ENCODE measurements at regions not wholly inside any gene's neighbourhood (a gene's known extent, or its start where the extent isn't known, plus 50 kb on each side); places are given as distances from the start of the nearest gene placed in this dataset.
"Not testable (repeated sequence)": the region's sequence is repeated elsewhere in the genome, so short reads cannot be mapped to it uniquely, and the experiment has no call there.

DNA sequence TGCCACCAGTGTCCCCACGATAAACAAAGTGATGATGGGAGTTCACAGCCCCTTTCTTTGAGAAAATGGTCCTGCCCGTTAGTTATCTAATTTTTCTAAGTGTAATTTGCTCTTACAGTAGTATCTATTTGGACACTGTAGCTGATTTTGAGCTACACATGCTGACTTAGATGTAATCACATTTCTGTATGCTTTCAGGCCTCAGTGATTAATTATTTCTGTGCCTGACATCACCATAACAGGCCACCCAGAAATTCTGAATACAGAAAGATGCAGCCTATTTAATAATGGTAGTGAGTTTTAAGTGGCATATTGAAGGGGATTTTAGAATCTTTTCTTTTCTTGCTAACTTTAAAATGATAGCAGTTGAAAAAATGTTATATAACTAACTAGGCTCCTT, 147.6 kb upstream of the ANXA10 start:
- DNase-seq = no peak

DNA sequence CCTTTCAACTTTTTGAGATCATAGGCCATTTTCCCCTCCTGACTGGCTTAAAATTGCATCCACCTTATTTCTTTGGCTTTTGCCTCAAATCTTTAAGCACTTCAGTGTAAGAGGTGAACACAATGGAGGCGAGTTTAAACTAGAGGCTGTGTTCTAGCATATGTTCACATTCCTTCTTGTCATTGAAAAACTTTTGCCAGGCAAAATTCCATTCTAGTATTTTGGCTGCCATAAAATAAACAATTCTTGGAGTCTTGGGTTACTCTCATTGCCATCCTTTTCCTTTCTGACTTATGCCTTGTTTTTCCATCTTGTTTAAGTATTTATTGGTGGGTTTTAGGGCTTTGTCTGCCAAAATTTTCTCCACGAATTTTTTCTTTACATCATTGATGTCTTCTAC, 137.3 kb upstream of the ANXA10 start:
- DNase-seq = no peak

DNA sequence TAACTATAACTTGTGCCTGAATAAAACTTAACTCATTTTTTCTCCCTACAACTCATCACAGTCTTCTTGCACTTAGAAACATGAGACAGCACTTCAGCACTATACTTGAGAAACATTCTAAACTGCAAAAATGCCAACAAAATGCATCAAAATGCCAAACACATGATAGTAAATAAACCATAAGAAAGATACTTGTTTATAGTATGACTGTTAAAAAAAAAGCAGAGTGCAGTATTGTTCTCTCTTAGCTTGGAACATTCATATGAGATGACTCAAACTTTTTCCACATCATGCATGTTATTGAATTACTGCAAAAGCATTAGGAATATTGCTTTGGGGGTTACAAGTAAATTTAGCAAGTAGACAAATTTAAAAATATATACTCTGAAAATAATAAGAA, 135.7 kb upstream of the ANXA10 start:
- DNase-seq = no peak

DNA sequence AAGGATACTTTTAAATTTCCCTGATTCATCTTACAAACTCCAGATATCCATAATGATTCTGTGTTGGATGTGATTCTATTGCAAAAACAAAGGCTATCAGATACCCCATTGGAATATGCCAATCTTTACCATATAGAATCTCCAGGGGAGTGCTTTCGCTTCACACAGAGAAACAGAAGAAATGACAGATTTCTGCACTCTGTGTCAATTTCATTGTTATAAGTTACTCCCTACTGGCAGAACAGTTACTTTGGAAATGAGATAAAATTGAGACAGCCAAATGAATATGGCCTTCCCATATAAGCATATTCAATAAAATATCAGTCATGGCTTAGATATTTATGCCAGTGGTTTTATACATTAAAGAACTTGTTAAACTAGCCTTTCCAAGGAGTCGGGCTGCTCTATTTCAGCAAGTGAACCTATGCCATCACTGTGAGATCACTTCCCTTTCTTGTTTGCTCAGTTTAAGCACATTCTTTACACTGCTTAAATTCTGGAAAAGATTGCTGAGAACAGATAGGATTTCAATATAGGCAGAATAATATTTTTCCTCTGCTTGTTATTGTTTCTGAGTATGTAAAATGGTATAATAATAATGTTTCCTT, 127.5 kb upstream of the ANXA10 start:
- DNase-seq = no peak

DNA sequence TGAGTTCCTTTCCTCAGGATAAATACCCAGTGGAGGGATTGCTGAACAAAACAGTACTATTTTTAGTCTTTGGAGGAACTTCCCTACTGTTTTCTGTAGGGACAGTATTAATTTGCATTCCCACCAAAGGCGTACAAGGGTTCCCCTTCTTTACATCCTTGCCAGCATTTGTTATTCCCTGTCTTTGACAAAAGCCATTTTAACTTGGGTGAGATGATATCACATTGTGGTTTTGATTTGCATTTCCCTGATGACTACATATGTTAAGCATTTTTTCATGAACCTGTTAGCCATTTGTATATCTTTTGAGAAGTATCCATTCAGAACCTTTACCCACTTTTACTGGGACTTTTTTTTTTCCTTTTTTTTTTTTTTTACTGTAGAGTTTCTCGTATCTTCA, 126.2 kb upstream of the ANXA10 start:
- no peak for DNase-seq

DNA sequence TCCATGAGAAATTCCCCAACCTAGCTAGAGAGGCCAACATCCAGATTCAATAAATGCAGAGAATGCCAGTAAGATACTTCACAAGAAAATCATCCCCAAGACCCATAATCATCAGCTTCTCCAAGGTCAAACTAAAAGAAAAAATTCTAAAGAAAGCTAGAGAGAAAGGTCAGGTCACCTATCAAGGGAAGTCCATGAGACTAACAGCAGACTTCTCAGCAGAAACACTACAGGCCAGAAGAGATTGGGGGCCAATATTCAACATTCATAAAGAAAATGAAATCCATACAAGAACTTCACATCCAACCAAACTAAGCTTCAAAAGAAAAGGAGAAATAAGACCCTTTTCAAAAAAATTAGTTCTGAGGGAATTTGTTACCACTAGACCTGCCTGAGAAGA, 118.8 kb upstream of the ANXA10 start:
- no peak for DNase-seq

DNA sequence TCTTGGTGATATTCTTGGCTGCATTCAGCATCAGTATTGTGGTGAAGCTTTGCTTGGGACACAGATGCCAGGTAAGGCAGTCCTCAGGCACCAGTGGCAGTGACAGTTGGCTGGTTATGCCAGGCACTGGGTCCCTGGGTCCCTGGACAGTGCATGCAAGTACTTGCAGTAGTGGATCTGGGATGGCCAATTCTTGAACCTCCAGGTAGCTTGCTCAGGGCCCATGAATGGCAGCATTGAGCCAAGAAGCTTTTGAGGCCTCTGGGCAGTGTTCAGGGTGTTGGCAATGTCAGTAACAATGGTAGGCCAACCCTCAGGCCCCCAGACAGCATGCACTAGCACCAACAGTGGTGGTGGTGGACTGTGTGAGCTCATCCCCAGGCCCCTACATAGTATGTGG, 106.8 kb upstream of the ANXA10 start:
- DNase-seq = no peak

DNA sequence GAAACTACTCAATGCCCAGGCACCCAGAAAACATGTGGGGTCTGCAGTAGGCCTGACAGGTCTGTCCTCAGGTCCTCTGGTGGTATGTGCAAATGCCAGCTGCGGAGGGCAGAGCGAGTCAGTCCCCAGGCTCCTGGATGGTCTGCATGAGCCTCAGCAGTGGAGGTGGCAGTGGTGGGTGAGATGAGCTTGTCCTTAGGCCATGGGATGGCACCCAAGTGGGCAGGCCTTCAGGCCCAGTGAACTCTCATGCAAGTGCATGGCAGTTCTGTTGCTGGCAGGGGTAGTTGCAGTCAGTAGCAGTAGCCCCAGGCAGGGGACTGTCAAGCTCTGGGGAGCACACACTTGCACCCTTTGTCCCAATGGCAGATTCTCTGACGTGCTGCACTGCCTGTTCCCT, 106.3 kb upstream of the ANXA10 start:
- no peak for DNase-seq

DNA sequence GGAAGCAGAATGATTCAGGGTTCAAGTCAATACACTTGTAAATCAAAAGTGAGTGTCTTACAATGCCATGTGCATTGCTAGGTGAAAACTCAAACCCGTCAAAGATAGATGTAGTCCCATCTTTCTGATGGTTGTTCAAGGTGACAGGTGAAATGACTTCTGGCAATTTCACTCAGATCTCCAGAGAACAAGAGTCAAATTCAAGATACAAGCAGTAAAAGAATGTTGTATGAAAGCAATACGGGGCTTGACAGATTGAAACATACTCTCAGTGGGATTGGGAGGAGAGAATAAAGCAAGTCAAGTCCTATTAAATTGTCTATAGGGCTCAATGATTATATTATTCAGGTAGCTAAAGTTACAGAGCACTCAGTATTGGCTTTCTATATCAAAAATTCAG, 105.1 kb upstream of the ANXA10 start:
- DNase-seq = no peak

DNA sequence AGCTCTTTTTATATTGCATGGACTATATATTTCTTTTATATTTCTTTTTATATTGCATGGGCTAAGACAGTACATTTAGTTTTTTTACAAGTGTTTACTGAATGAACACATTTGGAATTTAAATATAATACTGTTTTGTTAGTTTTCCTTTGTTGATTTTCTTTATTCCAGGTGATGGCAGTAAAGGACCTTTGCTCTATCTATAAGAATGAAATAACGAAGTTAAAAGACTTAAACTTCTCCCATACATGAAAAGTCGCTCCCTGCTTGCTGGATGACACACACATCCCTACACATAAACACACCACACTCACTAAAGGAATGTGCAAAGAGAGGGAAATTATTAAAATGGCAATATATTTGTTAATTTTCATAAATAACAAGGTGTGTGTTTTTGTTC, 102.5 kb upstream of the ANXA10 start:
- no peak for DNase-seq

DNA sequence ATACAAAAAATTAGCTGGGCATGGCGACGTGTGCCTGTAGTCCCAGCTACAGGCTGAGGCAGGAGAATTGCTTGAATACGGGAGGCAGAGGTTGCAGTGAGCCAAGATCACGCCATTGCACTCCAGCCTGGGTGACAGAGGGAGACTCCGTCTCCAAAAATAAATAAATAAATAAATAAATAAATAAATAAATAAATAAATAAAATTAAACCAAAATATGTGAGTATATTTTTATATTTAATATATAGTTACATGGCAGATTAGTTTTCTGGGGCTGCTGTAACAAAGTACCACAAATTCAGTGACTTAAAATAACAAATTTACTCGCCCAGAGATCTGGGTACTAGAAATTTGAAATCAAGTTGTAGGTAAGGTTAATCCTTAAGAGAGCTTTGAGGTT, 84.2 kb upstream of the ANXA10 start:
- not testable (repeated sequence) for DNase-seq

DNA sequence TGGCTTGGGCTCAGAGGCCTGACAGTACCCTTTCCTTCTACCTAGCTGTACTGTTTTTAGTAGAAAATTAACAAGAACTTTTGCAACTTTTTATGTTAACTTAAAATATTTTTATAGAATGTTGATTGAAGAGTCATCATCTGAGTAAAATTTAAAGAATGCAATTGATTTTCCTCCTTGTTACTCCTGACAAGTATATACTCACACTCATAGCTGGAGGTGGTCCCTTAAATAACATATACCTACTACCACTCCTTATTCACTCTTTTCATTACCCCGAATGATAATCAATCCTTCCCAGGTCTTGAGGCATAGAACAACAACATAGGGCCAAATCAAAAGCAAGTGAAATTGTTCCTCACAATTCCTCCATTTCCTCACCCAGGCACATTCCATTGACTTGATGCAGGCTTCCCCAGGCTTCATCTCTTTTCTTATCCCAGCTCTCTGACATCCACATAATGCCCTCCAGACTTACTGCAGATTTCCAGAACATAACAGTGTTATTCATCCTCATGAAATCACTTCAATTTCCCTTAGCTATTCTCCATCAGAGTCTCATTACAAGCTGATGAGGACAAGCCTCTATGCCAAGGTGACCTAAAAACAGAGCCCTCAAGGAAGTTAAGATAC, 73.2 kb upstream of the ANXA10 start:
- no peak for DNase-seq

DNA sequence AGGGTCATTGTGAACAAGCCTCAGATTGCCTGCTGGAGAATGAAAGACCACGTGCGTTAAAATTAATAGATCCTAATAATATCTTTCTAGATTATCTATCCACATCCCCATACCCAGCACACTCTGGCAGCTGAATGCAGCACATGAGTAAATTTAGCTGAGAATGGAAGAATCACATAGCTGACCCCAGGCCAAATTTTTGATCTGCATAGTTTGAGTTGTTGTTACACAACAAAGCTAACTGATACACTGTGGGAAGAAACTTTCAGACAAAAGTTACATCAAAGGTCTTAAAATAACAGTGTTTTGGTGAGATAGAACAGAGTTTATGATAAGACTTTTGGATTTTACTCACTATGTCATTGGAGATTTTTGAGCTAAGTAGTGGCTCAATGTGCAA, 72.4 kb upstream of the ANXA10 start:
- DNase-seq = no peak

DNA sequence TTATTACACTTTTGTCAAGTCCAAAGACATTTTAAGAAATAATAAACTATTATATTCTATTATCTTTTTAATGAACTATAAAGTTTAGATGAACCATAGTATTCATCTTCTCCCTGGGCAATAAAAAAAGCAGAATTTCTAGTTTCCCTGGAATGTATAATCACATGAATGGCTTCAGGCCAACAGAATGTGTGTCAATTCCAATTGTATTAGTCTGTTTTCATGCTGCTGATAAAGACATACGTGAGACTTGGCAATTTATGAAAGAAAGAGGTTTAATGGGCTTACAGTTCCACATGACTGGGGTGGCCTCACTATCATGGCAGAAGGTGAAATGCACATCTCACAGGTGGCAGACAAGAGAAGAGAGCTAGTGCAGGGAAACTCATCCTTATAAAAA, 70.7 kb upstream of the ANXA10 start:
- no peak for DNase-seq

DNA sequence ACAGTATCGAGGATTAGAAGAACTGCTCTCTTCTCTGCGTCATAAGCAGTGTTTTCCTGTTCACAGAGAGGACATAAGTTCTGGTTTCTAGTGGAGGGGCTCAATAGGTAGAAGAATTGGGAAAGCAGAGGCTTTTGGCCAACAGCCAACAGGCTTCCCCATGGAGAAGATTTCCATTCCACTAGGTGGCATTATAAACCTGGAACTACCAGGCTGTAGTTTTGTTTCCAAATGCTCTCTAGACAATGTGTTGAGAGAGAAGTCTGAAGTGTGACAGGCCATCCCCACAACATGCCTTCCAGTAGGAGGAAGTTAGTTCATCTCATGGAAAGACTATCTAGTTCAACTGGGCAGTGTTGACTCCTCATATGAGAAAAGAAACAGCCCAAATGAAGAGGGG, 63.8 kb upstream of the ANXA10 start:
- no peak for DNase-seq

DNA sequence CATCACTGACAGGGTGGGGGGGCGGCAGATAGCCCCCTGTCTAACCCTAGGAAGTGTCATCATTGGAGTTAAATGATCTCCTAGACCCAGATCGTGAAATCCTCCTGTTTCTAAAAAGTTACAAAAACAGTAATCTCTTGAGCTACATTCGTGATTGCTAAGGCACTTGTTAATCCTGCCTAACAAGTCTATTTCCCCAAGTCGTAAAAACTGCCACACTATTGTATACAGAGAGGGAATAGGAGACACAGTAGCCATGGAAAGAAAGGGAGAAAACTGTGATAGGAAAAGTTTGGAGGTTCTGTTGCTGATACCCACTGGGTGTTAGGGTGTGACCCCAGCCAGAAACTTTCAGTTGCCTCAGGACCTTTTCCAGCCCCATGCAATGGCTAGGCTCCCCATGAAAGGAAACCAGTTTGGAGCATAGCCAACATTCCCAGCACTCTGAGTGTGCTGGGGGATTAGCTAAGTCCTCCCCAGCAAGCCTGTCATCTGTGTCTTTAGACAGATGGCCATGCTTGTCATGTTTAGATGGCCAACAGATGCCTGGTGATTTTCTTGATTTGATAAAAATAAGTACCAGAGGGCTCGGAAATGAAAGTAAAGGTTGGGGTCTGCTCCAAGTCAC, 63.3 kb upstream of the ANXA10 start:
- no peak for DNase-seq

DNA sequence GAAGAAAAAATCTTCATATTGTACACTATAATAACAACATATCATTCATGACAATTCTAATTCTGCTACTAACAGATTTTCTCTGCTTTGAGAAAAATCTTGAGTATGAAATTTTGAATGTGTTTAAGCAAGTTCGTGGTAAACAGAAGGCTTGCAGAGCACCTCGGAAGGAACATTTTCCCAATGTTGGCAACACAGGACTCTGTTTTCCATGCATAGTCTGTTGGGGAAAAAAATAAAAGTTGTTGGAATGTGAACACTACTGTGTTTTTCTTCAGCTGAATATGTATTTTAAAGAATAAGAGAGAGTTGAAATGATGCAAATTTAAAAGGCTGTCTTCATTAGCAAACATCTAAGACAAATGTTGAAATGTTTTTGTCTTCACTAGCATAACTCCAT, 54.7 kb upstream of the ANXA10 start:
- DNase-seq = no peak

DNA sequence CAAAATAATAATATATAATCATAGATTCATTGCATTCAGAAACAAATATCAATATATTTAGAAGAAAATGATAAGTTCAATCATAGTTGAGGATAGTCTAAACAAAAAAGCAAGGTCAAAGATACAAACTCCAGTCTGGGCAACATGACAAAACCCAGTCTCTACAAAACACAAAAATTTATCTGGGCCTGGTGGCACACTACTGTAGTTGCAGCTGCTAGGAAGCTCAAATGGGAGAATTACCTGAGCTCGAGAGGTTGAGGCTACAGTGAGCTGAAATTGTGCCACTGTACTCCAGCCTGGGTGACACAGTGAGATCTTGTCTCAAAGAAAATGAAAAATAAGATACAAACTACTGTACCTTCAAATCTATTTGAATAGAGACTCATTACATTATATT, 52.7 kb upstream of the ANXA10 start:
- no peak for DNase-seq
